Tibial artery (tissue), 4 donors: ENCODE measurements at regions not wholly inside any gene's neighbourhood (a gene's known extent, or its start where the extent isn't known, plus 50 kb on each side); places are given as distances from the start of the nearest gene placed in this dataset.
A peak's percentile ranks its signal among the peaks of the same experiment; 100 is the strongest.

Source experiments
- DNase-seq, 2 donors: peaks; one replicate each; pipeline ENCODE4 v3.0.0-alpha.2; 2019
- H3K27ac ChIP-seq, 2 donors: fragments of 200-600 bp; sonication (generic) in 1 of 2; 1 replicate in 1 of 2; 2 replicates in 1 of 2; pipeline ENCODE4 v1.5.1; 2018 to 2019; ENCODE audit warnings: mild to moderate bottlenecking in 1 of 2
- H3K27me3 ChIP-seq, 2 donors: fragments of 200-600 bp; sonication (generic) in 1 of 2; one replicate each; pipeline versions ENCODE4 v1.5.1 to v1.6.0; 2016 to 2019
- H3K36me3 ChIP-seq, 3 donors: fragments of 200-600 bp; sonication (generic) in 2 of 3; one replicate each; pipeline ENCODE4 v1.5.1; 2016 to 2019; ENCODE audit warnings: mild to moderate bottlenecking in 2 of 3
- H3K4me1 ChIP-seq, 4 donors: fragments of 200-600 bp; sonication (generic) in 2 of 4; 1 replicate in 3 of 4; 2 replicates in 1 of 4; pipeline ENCODE4 v1.5.1; 2016 to 2019
- H3K4me3 ChIP-seq, 2 donors: fragments of 200-600 bp; sonication (generic) in 1 of 2; 1 replicate in 1 of 2; 2 replicates in 1 of 2; pipeline ENCODE4 v1.5.1; 2018 to 2019; ENCODE audit warnings: mild to moderate bottlenecking in 2 of 2
- H3K9me3 ChIP-seq, 3 donors: fragments of 200-600 bp; sonication (generic) in 1 of 3; one replicate each; pipeline ENCODE4 v1.5.1; 2016 to 2019
- intact Hi-C: fragments of 100-400 bp; cut with DNase I; formaldehyde crosslinking; loops from one replicate; pipeline ENCODE4 v1.15.0; 2023; ENCODE audit warnings: low total_unique reads
- TF ChIP-seq, protein P1 (sequence below), 2 experiments: fragments of 200-600 bp in 1 of 2; fragments of 450-650 bp in 1 of 2; IDR thresholded peaks; one replicate each; pipeline ENCODE4 v1.5.1; 2017 to 2019; ENCODE audit warnings: antibody characterized with exemption in 2 of 2, mild to moderate bottlenecking in 1 of 2, moderate library complexity in 1 of 2

DNA sequence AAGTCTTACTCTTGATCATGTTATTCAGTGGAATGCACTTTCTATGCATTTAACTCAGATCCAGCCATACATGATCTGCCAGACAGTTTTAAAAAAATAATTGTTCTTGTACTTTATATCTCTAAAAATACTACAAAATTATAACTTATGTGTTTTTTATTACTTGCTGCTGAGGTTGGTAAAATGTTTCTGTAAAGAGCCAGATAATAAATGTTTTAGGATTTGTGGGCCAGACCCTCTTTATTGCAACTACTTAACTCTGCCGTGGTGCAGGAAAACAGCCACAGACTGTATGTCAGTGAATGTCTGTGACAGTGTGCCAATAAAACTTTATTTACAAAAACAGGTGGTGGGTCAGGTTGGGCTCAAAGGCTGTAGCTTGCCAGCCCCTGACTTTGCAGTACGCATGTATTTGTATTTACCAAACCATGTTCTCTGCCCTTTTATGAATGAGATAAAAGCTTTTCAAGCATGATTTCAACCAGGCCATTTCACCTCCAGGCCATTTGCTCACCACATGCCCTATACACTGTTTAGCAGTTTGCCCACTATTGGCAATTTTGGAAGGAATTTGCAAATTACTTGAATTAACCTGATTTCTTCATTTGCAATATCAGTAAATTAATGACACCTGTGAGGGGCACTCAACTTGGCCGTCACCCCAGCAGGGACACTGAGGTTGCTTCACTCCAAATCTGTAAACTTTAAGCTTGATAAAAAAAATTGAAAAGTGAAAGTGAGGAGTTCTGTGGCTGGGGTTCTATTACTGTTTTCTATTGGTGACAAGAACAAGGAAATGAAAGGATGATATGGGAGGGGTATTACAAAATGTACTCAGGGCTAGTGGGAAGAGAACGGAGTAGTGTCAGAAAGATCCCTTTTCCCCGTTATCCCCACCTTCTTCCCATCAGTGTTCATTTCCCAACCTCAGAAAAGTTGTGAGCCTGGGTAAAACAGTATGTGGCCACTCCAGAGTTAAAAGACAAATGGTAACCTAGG is 133.4 kb downstream of the CEBPB start:
- DNase-seq = no peak
- Histone ChIP-seq H3K4me3 (no peak overlapping the region), H3K27ac (no peak overlapping the region), H3K36me3 (no peaks in the 10 kb centered on the region), H3K27me3 (no peaks in the 10 kb centered on the region), H3K4me1 (peaks cover 0 to 28% (median 24%) of the 10 kb centered on the region in 4 donors), H3K9me3 (no peaks in the 10 kb centered on the region)
- intact Hi-C loops = loop anchor here (10.0 kb wide), 1 partner anchor 51 kb away; no protein-coding TSS in a partner anchor
- TF ChIP-seq, protein P1, sequence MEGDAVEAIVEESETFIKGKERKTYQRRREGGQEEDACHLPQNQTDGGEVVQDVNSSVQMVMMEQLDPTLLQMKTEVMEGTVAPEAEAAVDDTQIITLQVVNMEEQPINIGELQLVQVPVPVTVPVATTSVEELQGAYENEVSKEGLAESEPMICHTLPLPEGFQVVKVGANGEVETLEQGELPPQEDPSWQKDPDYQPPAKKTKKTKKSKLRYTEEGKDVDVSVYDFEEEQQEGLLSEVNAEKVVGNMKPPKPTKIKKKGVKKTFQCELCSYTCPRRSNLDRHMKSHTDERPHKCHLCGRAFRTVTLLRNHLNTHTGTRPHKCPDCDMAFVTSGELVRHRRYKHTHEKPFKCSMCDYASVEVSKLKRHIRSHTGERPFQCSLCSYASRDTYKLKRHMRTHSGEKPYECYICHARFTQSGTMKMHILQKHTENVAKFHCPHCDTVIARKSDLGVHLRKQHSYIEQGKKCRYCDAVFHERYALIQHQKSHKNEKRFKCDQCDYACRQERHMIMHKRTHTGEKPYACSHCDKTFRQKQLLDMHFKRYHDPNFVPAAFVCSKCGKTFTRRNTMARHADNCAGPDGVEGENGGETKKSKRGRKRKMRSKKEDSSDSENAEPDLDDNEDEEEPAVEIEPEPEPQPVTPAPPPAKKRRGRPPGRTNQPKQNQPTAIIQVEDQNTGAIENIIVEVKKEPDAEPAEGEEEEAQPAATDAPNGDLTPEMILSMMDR (IDR thresholded peaks at IDR 0.05) = no peak

DNA sequence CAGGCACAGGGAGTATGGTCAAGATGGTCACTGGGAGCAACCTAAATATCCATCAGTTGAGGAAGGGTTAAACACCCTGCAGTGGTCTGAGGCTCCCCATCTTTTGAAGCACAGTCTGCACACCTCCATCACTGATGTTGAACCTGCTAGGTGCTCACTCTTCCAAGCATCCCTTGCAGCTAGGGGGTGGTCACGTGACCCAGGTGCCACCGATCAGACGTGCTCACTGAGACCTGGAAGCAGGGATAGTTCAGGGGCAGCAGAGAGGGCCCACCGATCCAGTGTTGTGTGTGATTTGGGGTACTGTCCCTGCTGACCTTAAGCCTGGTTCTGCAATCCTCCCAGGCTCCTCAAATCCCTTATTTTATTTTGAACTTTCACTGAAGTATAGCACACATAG is 134.6 kb downstream of the CEBPB start:
- H3K9me3 ChIP-seq = no peaks in the 10 kb centered on the region
- DNase-seq = peak in 1 of 2 donors; percentile 46
- H3K4me1 ChIP-seq = peaks cover 0 to 23% (median 22%) of the 10 kb centered on the region in 4 donors
- H3K4me3 ChIP-seq = no peak overlapping the region
- TF ChIP-seq, protein P1 (IDR thresholded peaks at IDR 0.05) = no peak
- intact Hi-C loops = loop anchor here (10.0 kb wide), 1 partner anchor 50 kb away; no protein-coding TSS in a partner anchor
- H3K36me3 ChIP-seq = no peaks in the 10 kb centered on the region
- no peaks in the 10 kb centered on the region for H3K27me3 ChIP-seq
- H3K27ac ChIP-seq = no peak overlapping the region

DNA sequence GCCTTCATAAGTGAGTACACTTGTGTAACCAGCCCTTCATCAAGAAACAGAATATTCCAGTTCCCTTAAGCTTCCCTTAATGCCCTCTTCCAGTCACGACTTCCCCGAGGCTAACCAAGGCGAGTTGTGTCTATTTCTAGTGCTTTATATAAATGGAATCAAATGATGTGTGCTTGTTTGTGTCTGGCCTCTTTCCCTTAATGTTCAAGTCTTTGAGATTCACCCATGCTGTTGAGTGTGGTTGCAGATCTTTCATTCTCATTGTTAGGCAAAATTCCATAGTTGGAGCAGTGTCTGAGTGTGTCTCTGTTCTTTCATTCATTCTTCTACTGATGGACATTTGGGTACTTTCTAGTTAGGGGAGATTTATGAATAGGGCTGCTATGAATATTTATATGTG is 135.0 kb downstream of the CEBPB start:
- DNase-seq = no peak
- no peak overlapping the region for H3K4me3 ChIP-seq
- H3K4me1 ChIP-seq = peaks cover 0 to 24% (median 19%) of the 10 kb centered on the region in 4 donors
- no peaks in the 10 kb centered on the region for H3K36me3 ChIP-seq
- TF ChIP-seq, protein P1 (IDR thresholded peaks at IDR 0.05) = no peak
- H3K9me3 ChIP-seq = no peaks in the 10 kb centered on the region
- no peaks in the 10 kb centered on the region for H3K27me3 ChIP-seq
- H3K27ac ChIP-seq = no peak overlapping the region
- intact Hi-C loops = loop anchor here (10.0 kb wide), 1 partner anchor 49 kb away; no protein-coding TSS in a partner anchor

DNA sequence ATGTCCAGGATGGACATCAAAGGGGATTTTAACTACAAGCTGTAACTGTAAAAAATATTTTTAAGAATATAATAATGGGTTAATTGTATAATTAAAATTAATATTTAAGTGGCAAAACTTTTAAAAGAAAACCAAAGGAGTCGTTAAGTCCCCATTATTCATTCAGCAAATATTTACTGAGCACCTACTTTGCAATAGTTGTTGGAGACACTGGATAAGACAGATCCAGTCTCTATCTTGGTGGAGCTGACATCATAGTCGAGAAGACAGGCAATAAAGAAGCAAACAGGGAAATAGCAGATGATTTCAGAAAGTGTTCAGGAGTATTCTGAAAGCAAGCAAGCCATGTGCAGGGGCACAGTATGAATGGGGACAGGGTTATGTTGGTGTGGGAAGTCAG is 137.0 kb downstream of the CEBPB start:
- H3K4me1 ChIP-seq = peaks cover 0 to 18% (median 0%) of the 10 kb centered on the region in 4 donors

DNA sequence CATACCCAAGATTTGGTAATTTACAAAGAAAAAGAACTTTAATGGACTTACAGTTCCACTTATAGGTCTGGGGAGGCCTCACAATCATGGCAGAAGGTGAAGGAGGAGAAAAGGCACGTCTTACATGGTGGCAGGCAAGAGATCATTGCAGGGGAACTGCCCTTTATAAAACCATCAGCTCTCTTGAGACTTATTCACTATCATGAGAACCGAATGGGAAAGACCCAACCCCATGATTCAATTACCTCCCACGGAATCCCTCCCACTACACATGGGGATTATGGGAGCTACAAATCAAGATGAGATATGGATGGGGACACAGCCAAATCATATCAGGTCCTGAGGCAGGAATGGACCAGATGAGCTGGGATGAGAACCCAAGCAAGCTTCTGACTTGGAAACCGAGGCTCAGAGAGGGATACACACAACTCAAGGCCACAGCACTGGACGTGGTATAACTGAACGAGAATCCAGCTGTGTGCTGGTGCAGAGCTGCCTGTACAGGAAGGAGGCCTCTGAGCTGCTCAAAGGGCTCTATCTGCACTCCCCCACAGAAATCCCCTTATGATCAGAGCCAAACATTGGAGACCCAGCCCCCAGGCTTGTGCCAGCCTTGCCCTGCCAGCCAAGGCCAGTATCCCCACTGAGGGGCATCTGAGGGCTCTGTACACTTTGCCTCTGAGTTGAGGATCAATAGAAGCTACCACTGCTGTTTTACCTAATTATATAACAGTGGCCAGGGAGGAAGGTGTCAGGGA is 137.8 kb downstream of the CEBPB start:
- Histone ChIP-seq H3K27me3 (no peaks in the 10 kb centered on the region), H3K9me3 (no peaks in the 10 kb centered on the region), H3K36me3 (no peaks in the 10 kb centered on the region), H3K4me3 (no peak overlapping the region), H3K27ac (no peak overlapping the region), H3K4me1 (peaks cover 0 to 23% (median under 1%) of the 10 kb centered on the region in 4 donors)
- intact Hi-C loops = loop anchor here (10.0 kb wide), 1 partner anchor 46 kb away; no protein-coding TSS in a partner anchor
- DNase-seq = no peak
- TF ChIP-seq, protein P1 (IDR thresholded peaks at IDR 0.05) = no peak

More for the DNA sequence above, 137.0 kb downstream of the CEBPB start:
- Histone ChIP-seq H3K9me3 (no peaks in the 10 kb centered on the region), H3K27me3 (no peaks in the 10 kb centered on the region), H3K4me3 (no peak overlapping the region), H3K27ac (no peak overlapping the region), H3K36me3 (no peaks in the 10 kb centered on the region)
- intact Hi-C loops = loop anchor here (10.0 kb wide), 1 partner anchor 47 kb away; no protein-coding TSS in a partner anchor
- TF ChIP-seq, protein P1 (IDR thresholded peaks at IDR 0.05) = no peak
- DNase-seq = no peak
